ENCODE measurements at regions not wholly inside any gene's neighbourhood (a gene's known extent, or its start where the extent isn't known, plus 50 kb on each side); places are given as distances from the start of the nearest gene placed in this dataset.

DNA sequence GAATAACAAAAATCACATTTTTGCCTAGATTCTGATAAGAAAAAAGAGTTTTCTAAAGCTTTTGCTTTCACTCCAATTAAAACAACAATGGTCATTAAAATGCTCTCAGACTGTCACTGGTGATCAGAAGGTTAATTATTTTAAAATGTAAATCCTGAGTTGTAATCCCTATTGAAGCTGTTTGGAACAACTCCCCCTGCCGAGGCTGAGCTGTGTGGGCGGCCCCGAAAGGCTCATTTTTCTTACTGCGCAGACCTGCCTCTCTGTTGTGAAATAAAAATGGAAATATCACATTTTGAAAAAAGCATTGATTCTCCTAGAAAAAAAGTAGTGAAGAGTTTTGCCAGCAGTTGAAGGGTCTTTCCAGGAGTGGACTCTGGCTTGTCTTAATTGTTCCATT is 174.8 kb upstream of the CDKN3 start:
- TF ChIP-seq CTCF (IDR thresholded peaks at IDR 0.05) (no peak), POLR2A (IDR thresholded peaks at IDR 0.05) (no peak)
